SK-N-SH treated with all-trans-retinoic acid at 6 μM for 48 hours (cell line): ENCODE measurements at regions not wholly inside any gene's neighbourhood (a gene's known extent, or its start where the extent isn't known, plus 50 kb on each side); places are given as distances from the start of the nearest gene placed in this dataset.

ENCODE experiments used
- ATAC-seq: fragments of 200-7000 bp; cut with Tn5 transposase; 3 replicates; pipeline ENCODE4 v1.9.1; 2020; ENCODE audit warnings: mild to moderate bottlenecking, moderate library complexity
- ARNTL ChIP-seq: fragments of 450-650 bp; formaldehyde crosslinking; IDR thresholded peaks from 2 replicates; pipeline ENCODE4 v1.5.0; 2020; ENCODE audit warnings: low read depth, mild to moderate bottlenecking, moderate library complexity, borderline replicate concordance
- BACH2 ChIP-seq: fragments of 250-450 bp; sonication (Bioruptor Pico); IDR thresholded peaks from 2 replicates; pipeline ENCODE4 v1.9.0; 2021; ENCODE audit warnings: mild to moderate bottlenecking, borderline replicate concordance
- CREB5 ChIP-seq: fragments of 250-450 bp; sonication (Bioruptor Pico); IDR thresholded peaks from 2 replicates; pipeline ENCODE4 v1.5.1; 2020; ENCODE audit warnings: low read depth, mild to moderate bottlenecking, moderate library complexity
- CSDC2 ChIP-seq: fragments of 250-450 bp; sonication (Bioruptor Pico); IDR thresholded peaks from 2 replicates; pipeline ENCODE4 v1.5.0; 2020; ENCODE audit warnings: mild to moderate bottlenecking, moderate library complexity
- CSRNP3 ChIP-seq: fragments of 250-450 bp; sonication (Bioruptor Pico); IDR thresholded peaks from 2 replicates; pipeline ENCODE4 v1.5.1; 2021; ENCODE audit warnings: mild to moderate bottlenecking, moderate library complexity
- ESRRG ChIP-seq: fragments of 250-450 bp; sonication (Bioruptor Pico); IDR thresholded peaks from 2 replicates; pipeline ENCODE4 v1.6.1; 2021; ENCODE audit warnings: mild to moderate bottlenecking
- GLIS3 ChIP-seq: fragments of 250-450 bp; sonication (Bioruptor Pico); IDR thresholded peaks from 2 replicates; pipeline ENCODE4 v1.5.0; 2020; ENCODE audit warnings: mild to moderate bottlenecking, moderate library complexity
- ISL1 ChIP-seq: fragments of 250-450 bp; sonication (Bioruptor Pico); IDR thresholded peaks from 2 replicates; pipeline ENCODE4 v2.1.2; 2022; ENCODE audit warnings: mild to moderate bottlenecking, moderate library complexity
- OSR1 ChIP-seq: fragments of 250-450 bp; sonication (Bioruptor Pico); IDR thresholded peaks from 2 replicates; pipeline ENCODE4 v1.8.0; 2022; ENCODE audit warnings: moderate library complexity, mild to moderate bottlenecking, inconsistent platforms
- PPARA ChIP-seq: fragments of 250-450 bp; sonication (Bioruptor Pico); IDR thresholded peaks from 2 replicates; pipeline ENCODE4 v1.5.0; 2020; ENCODE audit warnings: mild to moderate bottlenecking, borderline replicate concordance
- RARB ChIP-seq: fragments of 250-450 bp; sonication (Bioruptor Pico); IDR thresholded peaks from 2 replicates; pipeline ENCODE4 v1.8.0; 2021; ENCODE audit warnings: mild to moderate bottlenecking, moderate library complexity
- SNAI2 ChIP-seq: fragments of 250-450 bp; sonication (Bioruptor Pico); IDR thresholded peaks from 2 replicates; pipeline ENCODE4 v1.5.0; 2020; ENCODE audit warnings: mild to moderate bottlenecking, moderate library complexity
- TCF4 ChIP-seq: fragments of 250-450 bp; sonication (Bioruptor Pico); IDR thresholded peaks from 2 replicates; pipeline ENCODE4 v1.8.0; 2021; ENCODE audit warnings: mild to moderate bottlenecking, moderate library complexity, borderline replicate concordance
- TOX ChIP-seq: fragments of 250-450 bp; sonication (Bioruptor Pico); IDR thresholded peaks from 2 replicates; pipeline ENCODE4 v1.8.0; 2021; ENCODE audit warnings: mild to moderate bottlenecking, moderate library complexity, borderline replicate concordance
- ZFP3 ChIP-seq: fragments of 250-450 bp; sonication (Bioruptor Pico); IDR thresholded peaks from 2 replicates; pipeline ENCODE4 v1.5.0; 2020; ENCODE audit warnings: mild to moderate bottlenecking, moderate library complexity
- ZFP30 ChIP-seq: fragments of 450-650 bp; formaldehyde crosslinking; IDR thresholded peaks from 2 replicates; pipeline ENCODE4 v1.5.0; 2022; ENCODE audit warnings: mild to moderate bottlenecking, moderate library complexity
- ZNF565 ChIP-seq: fragments of 450-650 bp; formaldehyde crosslinking; conservative IDR thresholded peaks from 2 replicates; pipeline ENCODE4 v1.5.0; 2020; ENCODE audit warnings: low read depth, mild to moderate bottlenecking, moderate library complexity
- ZNF70 ChIP-seq: fragments of 450-650 bp; formaldehyde crosslinking; IDR thresholded peaks from 2 replicates; pipeline ENCODE4 v1.5.0; 2020; ENCODE audit warnings: mild to moderate bottlenecking, moderate library complexity
- ZNF8 ChIP-seq: fragments of 450-650 bp; formaldehyde crosslinking; IDR thresholded peaks from 2 replicates; pipeline ENCODE4 v1.5.0; 2020; ENCODE audit warnings: mild to moderate bottlenecking, moderate library complexity
- TF ChIP-seq, protein P1 (sequence below): fragments of 250-450 bp; sonication (Bioruptor Pico); IDR thresholded peaks from 2 replicates; pipeline ENCODE4 v1.8.0; 2020; ENCODE audit warnings: mild to moderate bottlenecking, moderate library complexity, borderline replicate concordance
- TF ChIP-seq, protein P2 (sequence below): fragments of 250-450 bp; sonication (Bioruptor Pico); IDR thresholded peaks from 2 replicates; pipeline ENCODE4 v1.8.0; 2021; ENCODE audit warnings: low read depth, mild to moderate bottlenecking, moderate library complexity, borderline replicate concordance
- TF ChIP-seq, protein P3 (sequence below): fragments of 250-450 bp; sonication (Bioruptor Pico); IDR thresholded peaks from 2 replicates; pipeline ENCODE4 v1.5.0; 2020; ENCODE audit warnings: mild to moderate bottlenecking, moderate library complexity

DNA sequence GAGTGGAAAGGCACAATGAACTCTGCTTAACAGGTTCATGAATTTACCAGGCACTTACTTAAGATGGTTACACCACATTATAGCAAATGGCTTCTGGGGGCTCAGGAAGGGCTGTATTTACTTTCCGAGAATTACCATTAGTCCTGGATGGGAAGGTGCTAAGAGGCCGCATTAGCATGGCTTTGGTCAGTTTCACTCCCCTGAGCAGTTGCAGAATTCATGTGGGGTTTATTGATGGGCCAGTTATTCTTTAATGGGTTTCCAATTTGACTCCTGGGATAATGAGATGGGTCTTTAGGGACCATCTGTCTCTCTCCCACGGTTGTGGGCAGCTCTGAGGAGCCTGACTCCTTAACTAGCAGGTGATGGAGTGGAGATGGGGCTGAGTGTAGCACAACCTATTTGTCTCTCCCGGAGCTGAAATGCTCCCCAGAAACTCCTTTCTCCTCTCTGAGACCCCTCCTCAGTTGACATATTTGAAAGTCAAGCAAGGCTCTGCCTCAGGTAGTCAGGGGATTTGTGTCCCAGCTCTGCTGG is 652.5 kb downstream of the HS3ST4 start:
- no peak for ATAC-seq
- TF ChIP-seq ZNF565 (CRISPR knock-in tag) (no peak), CREB5 (CRISPR knock-in tag) (no peak), SNAI2 (CRISPR knock-in tag) (no peak), CSRNP3 (CRISPR knock-in tag) (no peak), TCF4 (CRISPR knock-in tag) (no peak), ZFP3 (CRISPR knock-in tag) (no peak), ESRRG (no peak), ZNF8 (CRISPR knock-in tag) (no peak), OSR1 (CRISPR knock-in tag) (no peak), BACH2 (no peak), ZNF70 (CRISPR knock-in tag) (no peak), ISL1 (no peak), GLIS3 (CRISPR knock-in tag) (no peak), RARB (CRISPR knock-in tag) (no peak), ZFP30 (CRISPR knock-in tag) (no peak), CSDC2 (CRISPR knock-in tag) (no peak), ARNTL (CRISPR knock-in tag) (no peak)
- TF ChIP-seq, protein P1, sequence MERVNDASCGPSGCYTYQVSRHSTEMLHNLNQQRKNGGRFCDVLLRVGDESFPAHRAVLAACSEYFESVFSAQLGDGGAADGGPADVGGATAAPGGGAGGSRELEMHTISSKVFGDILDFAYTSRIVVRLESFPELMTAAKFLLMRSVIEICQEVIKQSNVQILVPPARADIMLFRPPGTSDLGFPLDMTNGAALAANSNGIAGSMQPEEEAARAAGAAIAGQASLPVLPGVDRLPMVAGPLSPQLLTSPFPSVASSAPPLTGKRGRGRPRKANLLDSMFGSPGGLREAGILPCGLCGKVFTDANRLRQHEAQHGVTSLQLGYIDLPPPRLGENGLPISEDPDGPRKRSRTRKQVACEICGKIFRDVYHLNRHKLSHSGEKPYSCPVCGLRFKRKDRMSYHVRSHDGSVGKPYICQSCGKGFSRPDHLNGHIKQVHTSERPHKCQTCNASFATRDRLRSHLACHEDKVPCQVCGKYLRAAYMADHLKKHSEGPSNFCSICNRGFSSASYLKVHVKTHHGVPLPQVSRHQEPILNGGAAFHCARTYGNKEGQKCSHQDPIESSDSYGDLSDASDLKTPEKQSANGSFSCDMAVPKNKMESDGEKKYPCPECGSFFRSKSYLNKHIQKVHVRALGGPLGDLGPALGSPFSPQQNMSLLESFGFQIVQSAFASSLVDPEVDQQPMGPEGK, result no peak
- TF ChIP-seq, protein P2, sequence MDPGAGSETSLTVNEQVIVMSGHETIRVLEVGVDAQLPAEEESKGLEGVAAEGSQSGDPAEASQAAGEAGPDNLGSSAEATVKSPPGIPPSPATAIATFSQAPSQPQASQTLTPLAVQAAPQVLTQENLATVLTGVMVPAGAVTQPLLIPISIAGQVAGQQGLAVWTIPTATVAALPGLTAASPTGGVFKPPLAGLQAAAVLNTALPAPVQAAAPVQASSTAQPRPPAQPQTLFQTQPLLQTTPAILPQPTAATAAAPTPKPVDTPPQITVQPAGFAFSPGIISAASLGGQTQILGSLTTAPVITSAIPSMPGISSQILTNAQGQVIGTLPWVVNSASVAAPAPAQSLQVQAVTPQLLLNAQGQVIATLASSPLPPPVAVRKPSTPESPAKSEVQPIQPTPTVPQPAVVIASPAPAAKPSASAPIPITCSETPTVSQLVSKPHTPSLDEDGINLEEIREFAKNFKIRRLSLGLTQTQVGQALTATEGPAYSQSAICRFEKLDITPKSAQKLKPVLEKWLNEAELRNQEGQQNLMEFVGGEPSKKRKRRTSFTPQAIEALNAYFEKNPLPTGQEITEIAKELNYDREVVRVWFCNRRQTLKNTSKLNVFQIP (CRISPR knock-in tag), result no peak
- TF ChIP-seq, all 23 proteins: peak for 0

GRCh38 chr16:26344976-26345375 is 653.2 kb downstream of the HS3ST4 start:
- TF ChIP-seq TOX (no peak), ESRRG (no peak), ISL1 (no peak), ZFP30 (CRISPR knock-in tag) (no peak), CSDC2 (CRISPR knock-in tag) (no peak), CSRNP3 (CRISPR knock-in tag) (no peak), ZFP3 (CRISPR knock-in tag) (no peak), CREB5 (CRISPR knock-in tag) (no peak), PPARA (no peak), ZNF70 (CRISPR knock-in tag) (no peak), ZNF565 (CRISPR knock-in tag) (no peak), RARB (CRISPR knock-in tag) (no peak)
- TF ChIP-seq, protein P1, result no peak
- TF ChIP-seq, protein P2 (CRISPR knock-in tag), result no peak
- TF ChIP-seq, protein P3, sequence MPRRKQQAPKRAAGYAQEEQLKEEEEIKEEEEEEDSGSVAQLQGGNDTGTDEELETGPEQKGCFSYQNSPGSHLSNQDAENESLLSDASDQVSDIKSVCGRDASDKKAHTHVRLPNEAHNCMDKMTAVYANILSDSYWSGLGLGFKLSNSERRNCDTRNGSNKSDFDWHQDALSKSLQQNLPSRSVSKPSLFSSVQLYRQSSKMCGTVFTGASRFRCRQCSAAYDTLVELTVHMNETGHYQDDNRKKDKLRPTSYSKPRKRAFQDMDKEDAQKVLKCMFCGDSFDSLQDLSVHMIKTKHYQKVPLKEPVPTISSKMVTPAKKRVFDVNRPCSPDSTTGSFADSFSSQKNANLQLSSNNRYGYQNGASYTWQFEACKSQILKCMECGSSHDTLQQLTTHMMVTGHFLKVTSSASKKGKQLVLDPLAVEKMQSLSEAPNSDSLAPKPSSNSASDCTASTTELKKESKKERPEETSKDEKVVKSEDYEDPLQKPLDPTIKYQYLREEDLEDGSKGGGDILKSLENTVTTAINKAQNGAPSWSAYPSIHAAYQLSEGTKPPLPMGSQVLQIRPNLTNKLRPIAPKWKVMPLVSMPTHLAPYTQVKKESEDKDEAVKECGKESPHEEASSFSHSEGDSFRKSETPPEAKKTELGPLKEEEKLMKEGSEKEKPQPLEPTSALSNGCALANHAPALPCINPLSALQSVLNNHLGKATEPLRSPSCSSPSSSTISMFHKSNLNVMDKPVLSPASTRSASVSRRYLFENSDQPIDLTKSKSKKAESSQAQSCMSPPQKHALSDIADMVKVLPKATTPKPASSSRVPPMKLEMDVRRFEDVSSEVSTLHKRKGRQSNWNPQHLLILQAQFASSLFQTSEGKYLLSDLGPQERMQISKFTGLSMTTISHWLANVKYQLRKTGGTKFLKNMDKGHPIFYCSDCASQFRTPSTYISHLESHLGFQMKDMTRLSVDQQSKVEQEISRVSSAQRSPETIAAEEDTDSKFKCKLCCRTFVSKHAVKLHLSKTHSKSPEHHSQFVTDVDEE (CRISPR knock-in tag), result no peak
- ATAC-seq, result no peak
